ENCODE measurements at regions not wholly inside any gene's neighbourhood (a gene's known extent, or its start where the extent isn't known, plus 50 kb on each side); places are given as distances from the start of the nearest gene placed in this dataset.

GRCh38 chr21:36246080-36246631 is 73.8 kb upstream of the MORC3 start:
- Mint-ChIP-seq H3K27ac (no peak overlapping the region), H3K4me3 (no peak overlapping the region), H3K27me3 (ENCODE audit: insufficient read depth) (no peaks in the 10 kb centered on the region; the same call in 1 of the 2 replicates)

GRCh38 chr21:36247316-36248010 is 72.5 kb upstream of the MORC3 start:
- Mint-ChIP-seq H3K36me3 (ENCODE audit: low read depth) (peaks cover 21% of the 10 kb centered on the region), H3K27me3 (ENCODE audit: insufficient read depth) (no peaks in the 10 kb centered on the region; the same call in 1 of the 2 replicates), H3K4me3 (no peak overlapping the region), H3K4me1 (ENCODE audit: low read depth) (peaks cover 15% of the 10 kb centered on the region), H3K9me3 (no peaks in the 10 kb centered on the region), H3K27ac (peak overlapping the region; percentile 13)
- TF ChIP-seq, protein P1, sequence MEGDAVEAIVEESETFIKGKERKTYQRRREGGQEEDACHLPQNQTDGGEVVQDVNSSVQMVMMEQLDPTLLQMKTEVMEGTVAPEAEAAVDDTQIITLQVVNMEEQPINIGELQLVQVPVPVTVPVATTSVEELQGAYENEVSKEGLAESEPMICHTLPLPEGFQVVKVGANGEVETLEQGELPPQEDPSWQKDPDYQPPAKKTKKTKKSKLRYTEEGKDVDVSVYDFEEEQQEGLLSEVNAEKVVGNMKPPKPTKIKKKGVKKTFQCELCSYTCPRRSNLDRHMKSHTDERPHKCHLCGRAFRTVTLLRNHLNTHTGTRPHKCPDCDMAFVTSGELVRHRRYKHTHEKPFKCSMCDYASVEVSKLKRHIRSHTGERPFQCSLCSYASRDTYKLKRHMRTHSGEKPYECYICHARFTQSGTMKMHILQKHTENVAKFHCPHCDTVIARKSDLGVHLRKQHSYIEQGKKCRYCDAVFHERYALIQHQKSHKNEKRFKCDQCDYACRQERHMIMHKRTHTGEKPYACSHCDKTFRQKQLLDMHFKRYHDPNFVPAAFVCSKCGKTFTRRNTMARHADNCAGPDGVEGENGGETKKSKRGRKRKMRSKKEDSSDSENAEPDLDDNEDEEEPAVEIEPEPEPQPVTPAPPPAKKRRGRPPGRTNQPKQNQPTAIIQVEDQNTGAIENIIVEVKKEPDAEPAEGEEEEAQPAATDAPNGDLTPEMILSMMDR (IDR thresholded peaks at IDR 0.05), result no peak
- no peak for DNase-seq

More at GRCh38 chr21:36246080-36246631, 73.8 kb upstream of the MORC3 start:
- H3K9me3 Mint-ChIP-seq, result no peaks in the 10 kb centered on the region
- peaks cover 21% of the 10 kb centered on the region for H3K36me3 Mint-ChIP-seq (ENCODE audit: low read depth)
- no peak for DNase-seq
- TF ChIP-seq, protein P1 (IDR thresholded peaks at IDR 0.05), result no peak
- H3K4me1 Mint-ChIP-seq (ENCODE audit: low read depth), result peaks cover 15% of the 10 kb centered on the region

GRCh38 chr21:36249576-36250422 is 70.2 kb upstream of the MORC3 start:
- Mint-ChIP-seq H3K36me3 (ENCODE audit: low read depth) (peaks cover 24% of the 10 kb centered on the region), H3K4me1 (ENCODE audit: low read depth) (peaks cover 15% of the 10 kb centered on the region), H3K27me3 (ENCODE audit: insufficient read depth) (peaks cover 1% of the 10 kb centered on the region), H3K4me3 (no peak overlapping the region), H3K27ac (no peak overlapping the region), H3K9me3 (no peaks in the 10 kb centered on the region)
- TF ChIP-seq, protein P1 (IDR thresholded peaks at IDR 0.05), result no peak
- no peak for DNase-seq

GRCh38 chr21:36250423-36251075 is 69.4 kb upstream of the MORC3 start:
- Mint-ChIP-seq H3K27ac (no peak overlapping the region), H3K27me3 (ENCODE audit: insufficient read depth) (peaks cover 1% of the 10 kb centered on the region), H3K9me3 (no peaks in the 10 kb centered on the region), H3K4me3 (no peak overlapping the region), H3K36me3 (ENCODE audit: low read depth) (peaks cover 20% of the 10 kb centered on the region), H3K4me1 (ENCODE audit: low read depth) (peaks cover 15% of the 10 kb centered on the region)
- TF ChIP-seq, protein P1 (IDR thresholded peaks at IDR 0.05), result no peak
- DNase-seq, result no peak

GRCh38 chr21:36254106-36254941 is 65.7 kb upstream of the MORC3 start:
- peaks cover 38% of the 10 kb centered on the region for H3K36me3 Mint-ChIP-seq (ENCODE audit: low read depth)
- H3K27ac Mint-ChIP-seq, result no peak overlapping the region
- TF ChIP-seq, protein P1 (IDR thresholded peaks at IDR 0.05), result no peak
- DNase-seq, result no peak
- no peaks in the 10 kb centered on the region for H3K9me3 Mint-ChIP-seq
- H3K27me3 Mint-ChIP-seq (ENCODE audit: insufficient read depth), result peaks cover 1% of the 10 kb centered on the region
- no peaks in the 10 kb centered on the region for H3K4me1 Mint-ChIP-seq (ENCODE audit: low read depth)
- no peak overlapping the region for H3K4me3 Mint-ChIP-seq
